Limb (tissue), 2 donors: ENCODE measurements at regions not wholly inside any gene's neighbourhood (a gene's known extent, or its start where the extent isn't known, plus 50 kb on each side); places are given as distances from the start of the nearest gene placed in this dataset.
"Not testable (repeated sequence)": the region's sequence is repeated elsewhere in the genome, so short reads cannot be mapped to it uniquely, and the experiment has no call there.

Experiments used
- DNase-seq, 2 donors: peaks; one replicate each; pipeline ENCODE4 v3.0.0-alpha.2; 2016; ENCODE audit errors: extremely low spot score in 2 of 2

- no peak for DNase-seq
These were observed 852.1 kb downstream of the KCNT2 start for GRCh38 chr1:195756109-195756508.

GRCh38 chr1:195754874-195755273 is 853.4 kb downstream of the KCNT2 start:
- no peak for DNase-seq

GRCh38 chr1:195754303-195754702 is 853.9 kb downstream of the KCNT2 start:
- DNase-seq = no peak

GRCh38 chr1:195748969-195749368 is 859.3 kb downstream of the KCNT2 start:
- DNase-seq = no peak

- DNase-seq = no peak
These were observed 862.8 kb downstream of the KCNT2 start for GRCh38 chr1:195745189-195746010.

- no peak for DNase-seq
These were observed 864.0 kb downstream of the KCNT2 start for GRCh38 chr1:195744256-195744655.

- no peak for DNase-seq
These were observed 867.4 kb downstream of the KCNT2 start for GRCh38 chr1:195740862-195741261.

GRCh38 chr1:195738966-195739650 is 869.1 kb downstream of the KCNT2 start:
- no peak for DNase-seq

- no peak for DNase-seq
These were observed 873.1 kb downstream of the KCNT2 start for GRCh38 chr1:195735140-195735539.

- no peak for DNase-seq
These were observed 874.4 kb downstream of the KCNT2 start for GRCh38 chr1:195733826-195734225.

- no peak for DNase-seq
These were observed 874.8 kb downstream of the KCNT2 start for GRCh38 chr1:195733408-195733807.

- no peak for DNase-seq
These were observed 876.9 kb downstream of the KCNT2 start for GRCh38 chr1:195731385-195731784.

GRCh38 chr1:195723796-195724194 is 884.4 kb downstream of the KCNT2 start:
- DNase-seq = no peak

- not testable (repeated sequence) for DNase-seq
These were observed 885.1 kb downstream of the KCNT2 start for GRCh38 chr1:195722852-195723795.

GRCh38 chr1:195722146-195722545 is 886.1 kb downstream of the KCNT2 start:
- DNase-seq = not testable (repeated sequence)

GRCh38 chr1:195721210-195721971 is 886.8 kb downstream of the KCNT2 start:
- DNase-seq = no peak

GRCh38 chr1:195717651-195718050 is 890.6 kb downstream of the KCNT2 start:
- peak in 1 of 2 donors; percentile 40 for DNase-seq

- DNase-seq = no peak
These were observed 892.6 kb downstream of the KCNT2 start for GRCh38 chr1:195715652-195716051.

- no peak for DNase-seq
These were observed 894.0 kb downstream of the KCNT2 start for GRCh38 chr1:195714248-195714647.

- no peak for DNase-seq
These were observed 898.4 kb downstream of the KCNT2 start for GRCh38 chr1:195709821-195710220.

- no peak for DNase-seq
These were observed 904.2 kb downstream of the KCNT2 start for GRCh38 chr1:195704028-195704427.
